HG03342 (cell line): ENCODE measurements at regions not wholly inside any gene's neighbourhood (a gene's known extent, or its start where the extent isn't known, plus 50 kb on each side); places are given as distances from the start of the nearest gene placed in this dataset.

ENCODE experiments used
- ATAC-seq: cut with Tn5 transposase; IDR thresholded peaks from one replicate; pipeline ENCODE4 v1.9.1; 2021; ENCODE audit warnings: mild to moderate bottlenecking, moderate library complexity; ENCODE audit not compliant: unreplicated experiment

DNA sequence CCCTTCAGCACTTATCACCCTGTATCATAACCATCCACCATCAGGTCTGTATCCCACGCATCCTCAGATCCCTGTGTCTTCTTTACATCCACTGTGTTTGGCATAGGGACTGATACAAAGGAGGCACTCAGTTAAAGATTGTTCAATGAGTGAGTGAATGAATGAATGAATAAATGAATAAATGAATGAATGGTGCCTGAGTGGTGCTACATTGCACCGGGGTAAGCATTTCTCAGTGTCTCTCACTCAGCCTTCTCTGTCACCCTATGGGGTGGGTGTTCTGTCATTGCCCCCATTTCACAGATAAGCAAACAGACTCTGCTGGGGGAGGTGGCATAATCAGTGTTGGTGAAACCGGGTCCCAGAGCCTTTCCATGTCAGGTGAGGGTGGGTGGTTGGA lies 56.6 kb upstream of the ID3 start:
- ATAC-seq: no peak

DNA sequence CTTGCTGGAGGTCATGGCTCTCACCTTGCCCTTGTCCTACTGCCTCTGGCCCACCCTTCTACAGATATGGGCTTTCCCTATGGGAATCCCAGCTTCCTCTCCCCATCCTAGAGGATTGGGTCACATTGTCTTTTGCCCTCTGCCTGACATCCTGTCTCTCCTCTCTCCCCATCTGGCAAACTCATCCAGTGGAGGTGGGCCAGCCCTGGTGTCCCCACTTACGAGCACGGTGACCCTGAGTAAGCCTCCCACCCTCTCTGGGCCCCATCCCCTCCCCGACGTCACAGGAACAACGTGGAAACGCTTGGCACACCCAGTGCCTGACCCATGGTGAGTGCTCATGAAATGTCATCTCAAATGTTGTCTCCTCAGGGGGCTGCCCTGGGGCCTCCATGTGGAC lies 56.1 kb upstream of the ID3 start:
- no peak for ATAC-seq

DNA sequence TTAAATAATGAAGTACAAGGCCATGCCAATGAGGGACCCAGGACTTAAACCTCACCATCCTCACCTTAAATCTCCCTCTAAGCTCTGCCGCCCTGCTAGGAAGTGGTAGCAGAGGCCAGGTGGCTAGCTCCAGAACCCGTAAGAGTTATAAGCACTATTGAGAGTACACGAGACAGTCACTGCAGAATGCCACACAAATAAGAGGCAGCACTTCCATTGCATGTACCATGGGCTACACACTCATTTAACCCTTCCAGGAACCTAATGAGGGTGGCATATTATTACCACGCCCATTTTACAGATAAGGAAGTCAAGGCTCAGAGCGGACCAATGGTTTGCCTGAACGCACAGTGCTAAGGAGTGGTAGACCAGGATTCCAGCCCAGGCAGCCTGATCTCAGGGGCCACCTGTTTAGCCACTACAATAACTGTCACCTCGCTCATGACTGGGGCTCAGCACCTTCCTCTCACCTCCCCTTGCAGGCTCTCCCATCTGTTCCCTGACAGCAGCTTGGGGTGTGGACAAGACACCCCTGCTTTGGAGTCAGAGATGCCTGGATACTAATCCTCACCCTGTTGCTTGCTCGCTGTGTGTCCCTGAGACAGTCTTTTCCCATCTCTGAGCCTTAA lies 54.8 kb upstream of the ID3 start:
- no peak for ATAC-seq

DNA sequence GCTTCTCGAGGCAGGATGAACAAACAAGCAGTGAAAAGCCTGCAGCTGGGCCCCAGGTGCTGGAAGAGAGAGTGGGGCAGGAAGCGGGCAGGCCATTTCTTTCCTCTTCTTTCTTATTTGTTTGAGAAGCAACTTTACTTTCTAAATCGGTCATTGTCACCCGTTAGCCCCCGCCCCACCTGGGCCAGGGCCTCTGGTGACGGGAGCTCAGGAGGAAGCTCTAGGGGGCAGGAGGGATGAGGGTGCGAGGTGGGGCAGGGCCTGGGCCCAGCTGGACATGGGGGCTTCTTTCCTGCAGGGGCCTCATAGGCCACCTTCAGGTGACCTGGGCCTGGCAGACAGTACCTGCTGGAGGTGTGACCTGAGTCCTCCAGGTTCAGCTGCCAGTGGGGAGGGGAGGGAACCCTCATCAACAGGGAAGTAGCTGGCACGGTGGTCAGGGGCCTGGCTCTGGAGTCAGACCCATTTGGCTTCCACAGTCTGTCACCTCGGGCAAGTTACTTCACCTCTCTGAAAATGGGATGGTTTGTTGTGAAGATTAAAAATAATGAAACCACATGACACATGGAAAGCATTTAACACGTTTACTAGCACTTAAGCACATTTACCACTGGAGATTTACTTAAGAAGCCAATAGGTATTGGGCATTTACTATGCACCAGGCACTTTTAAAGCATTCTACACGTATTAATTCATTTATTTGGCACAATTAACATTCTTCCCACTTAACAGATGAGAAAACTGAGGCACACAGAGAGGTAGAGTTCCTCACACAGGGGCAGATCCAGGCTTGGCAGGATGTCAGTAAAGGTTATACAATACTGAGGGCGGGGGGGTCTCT lies 54.1 kb upstream of the ID3 start:
- no peak for ATAC-seq

DNA sequence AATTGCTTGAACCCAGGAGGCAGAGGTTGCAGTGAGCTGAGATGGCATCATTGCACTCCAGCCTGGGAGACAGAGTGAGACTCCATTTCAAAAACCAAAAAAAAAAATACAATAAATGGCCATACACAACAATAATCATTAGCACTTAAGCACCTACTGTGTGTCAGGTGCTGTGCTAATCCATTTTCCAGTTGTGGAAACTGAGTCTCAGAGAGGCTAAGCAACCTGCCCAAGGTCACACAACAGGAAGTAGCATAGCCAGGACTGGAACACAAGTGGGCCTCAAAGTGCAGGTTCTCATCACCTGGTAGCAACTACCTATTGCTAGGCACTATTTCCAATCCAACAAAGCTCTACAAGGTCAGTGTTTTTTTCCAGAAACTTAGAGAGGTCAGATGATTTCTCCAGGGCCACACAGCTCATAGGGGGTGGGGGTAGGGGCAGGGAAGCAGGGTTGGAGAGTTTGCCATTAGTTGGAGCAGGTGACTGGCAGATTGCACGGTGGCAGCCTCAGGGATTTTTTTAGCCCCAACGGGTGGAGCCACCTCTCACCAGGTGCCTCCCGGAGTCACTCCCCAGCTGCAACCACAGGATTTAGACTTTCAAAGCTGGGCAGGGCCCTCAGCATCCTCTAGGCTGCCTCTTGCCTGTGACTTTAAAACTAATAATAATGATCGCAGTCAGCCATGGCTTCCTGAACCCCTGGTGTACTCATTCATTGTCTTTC lies 52.5 kb upstream of the ID3 start:
- ATAC-seq: no peak

DNA sequence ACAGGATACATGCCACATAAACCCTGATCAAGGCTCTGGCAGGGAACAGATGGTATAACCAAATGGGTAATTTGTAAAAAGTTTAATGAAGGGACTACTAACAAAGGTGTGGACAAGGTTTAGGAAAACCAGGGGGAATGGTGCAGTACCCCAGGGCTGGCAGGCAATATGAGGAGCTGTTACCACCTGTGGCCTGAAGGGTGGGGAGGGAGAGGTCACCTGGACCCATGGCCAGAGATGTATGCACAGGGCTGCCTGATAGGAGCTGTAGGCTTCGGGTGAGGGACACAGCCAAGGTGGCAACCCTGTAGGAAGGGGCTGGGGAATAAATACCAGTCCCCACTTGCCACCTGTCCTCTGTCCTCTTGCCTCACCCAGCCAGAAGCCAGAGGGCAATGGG lies 51.4 kb upstream of the ID3 start:
- ATAC-seq: no peak

DNA sequence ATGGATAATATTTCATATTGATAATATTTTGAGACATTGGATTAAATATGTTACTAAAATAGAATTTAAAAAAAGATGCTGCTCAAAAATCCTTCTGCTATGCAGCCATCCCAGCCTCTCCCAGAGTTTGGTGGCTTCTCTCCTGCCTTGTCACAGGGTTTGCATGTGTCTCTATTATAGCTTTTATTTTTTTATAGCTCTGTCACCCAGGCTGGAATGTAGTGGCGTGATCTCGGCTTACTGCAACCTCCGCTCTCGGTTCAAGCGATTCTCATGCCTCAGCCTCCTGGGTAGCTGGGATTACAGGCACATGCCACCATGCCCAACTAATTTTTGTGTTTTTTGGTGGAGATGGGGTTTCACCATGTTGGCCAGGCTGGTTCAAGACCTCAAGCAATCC lies 50.7 kb upstream of the ID3 start:
- ATAC-seq: no peak
